ENCODE measurements at regions not wholly inside any gene's neighbourhood (a gene's known extent, or its start where the extent isn't known, plus 50 kb on each side); places are given as distances from the start of the nearest gene placed in this dataset.

DNA sequence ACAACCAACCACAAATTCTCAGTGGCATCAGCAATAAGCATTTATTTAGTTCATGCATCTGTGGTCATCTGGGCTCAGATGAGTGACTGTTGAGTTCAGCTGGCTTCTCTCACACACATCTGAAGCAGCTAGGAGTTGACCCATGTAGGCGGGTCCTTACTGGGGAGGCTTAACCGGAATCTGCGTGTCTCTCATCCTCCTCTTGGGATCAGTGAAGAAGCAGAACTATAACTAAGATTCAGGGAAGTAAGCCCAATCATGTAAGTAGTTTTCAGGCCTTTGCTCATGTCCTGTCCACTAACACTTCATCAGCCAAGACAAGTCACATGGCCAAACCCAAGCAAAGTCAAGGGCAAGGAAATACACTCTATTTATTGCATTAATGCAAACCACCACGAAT lies 236.2 kb downstream of the C11orf87 start:
- TF ChIP-seq, protein P1, sequence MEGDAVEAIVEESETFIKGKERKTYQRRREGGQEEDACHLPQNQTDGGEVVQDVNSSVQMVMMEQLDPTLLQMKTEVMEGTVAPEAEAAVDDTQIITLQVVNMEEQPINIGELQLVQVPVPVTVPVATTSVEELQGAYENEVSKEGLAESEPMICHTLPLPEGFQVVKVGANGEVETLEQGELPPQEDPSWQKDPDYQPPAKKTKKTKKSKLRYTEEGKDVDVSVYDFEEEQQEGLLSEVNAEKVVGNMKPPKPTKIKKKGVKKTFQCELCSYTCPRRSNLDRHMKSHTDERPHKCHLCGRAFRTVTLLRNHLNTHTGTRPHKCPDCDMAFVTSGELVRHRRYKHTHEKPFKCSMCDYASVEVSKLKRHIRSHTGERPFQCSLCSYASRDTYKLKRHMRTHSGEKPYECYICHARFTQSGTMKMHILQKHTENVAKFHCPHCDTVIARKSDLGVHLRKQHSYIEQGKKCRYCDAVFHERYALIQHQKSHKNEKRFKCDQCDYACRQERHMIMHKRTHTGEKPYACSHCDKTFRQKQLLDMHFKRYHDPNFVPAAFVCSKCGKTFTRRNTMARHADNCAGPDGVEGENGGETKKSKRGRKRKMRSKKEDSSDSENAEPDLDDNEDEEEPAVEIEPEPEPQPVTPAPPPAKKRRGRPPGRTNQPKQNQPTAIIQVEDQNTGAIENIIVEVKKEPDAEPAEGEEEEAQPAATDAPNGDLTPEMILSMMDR (IDR thresholded peaks at IDR 0.05), result no peak
- no peak for TF ChIP-seq POLR2AphosphoS5 (IDR thresholded peaks at IDR 0.05; ENCODE audit: low read depth, low read length)
- TF ChIP-seq, protein P2, sequence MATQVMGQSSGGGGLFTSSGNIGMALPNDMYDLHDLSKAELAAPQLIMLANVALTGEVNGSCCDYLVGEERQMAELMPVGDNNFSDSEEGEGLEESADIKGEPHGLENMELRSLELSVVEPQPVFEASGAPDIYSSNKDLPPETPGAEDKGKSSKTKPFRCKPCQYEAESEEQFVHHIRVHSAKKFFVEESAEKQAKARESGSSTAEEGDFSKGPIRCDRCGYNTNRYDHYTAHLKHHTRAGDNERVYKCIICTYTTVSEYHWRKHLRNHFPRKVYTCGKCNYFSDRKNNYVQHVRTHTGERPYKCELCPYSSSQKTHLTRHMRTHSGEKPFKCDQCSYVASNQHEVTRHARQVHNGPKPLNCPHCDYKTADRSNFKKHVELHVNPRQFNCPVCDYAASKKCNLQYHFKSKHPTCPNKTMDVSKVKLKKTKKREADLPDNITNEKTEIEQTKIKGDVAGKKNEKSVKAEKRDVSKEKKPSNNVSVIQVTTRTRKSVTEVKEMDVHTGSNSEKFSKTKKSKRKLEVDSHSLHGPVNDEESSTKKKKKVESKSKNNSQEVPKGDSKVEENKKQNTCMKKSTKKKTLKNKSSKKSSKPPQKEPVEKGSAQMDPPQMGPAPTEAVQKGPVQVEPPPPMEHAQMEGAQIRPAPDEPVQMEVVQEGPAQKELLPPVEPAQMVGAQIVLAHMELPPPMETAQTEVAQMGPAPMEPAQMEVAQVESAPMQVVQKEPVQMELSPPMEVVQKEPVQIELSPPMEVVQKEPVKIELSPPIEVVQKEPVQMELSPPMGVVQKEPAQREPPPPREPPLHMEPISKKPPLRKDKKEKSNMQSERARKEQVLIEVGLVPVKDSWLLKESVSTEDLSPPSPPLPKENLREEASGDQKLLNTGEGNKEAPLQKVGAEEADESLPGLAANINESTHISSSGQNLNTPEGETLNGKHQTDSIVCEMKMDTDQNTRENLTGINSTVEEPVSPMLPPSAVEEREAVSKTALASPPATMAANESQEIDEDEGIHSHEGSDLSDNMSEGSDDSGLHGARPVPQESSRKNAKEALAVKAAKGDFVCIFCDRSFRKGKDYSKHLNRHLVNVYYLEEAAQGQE (IDR thresholded peaks at IDR 0.05; ENCODE audit: insufficient read depth in 1 of 2, low read depth in 2 of 2, low read length in 1 of 2), result no peak
- no peak for TF ChIP-seq SIN3A (IDR thresholded peaks at IDR 0.05; ENCODE audit: borderline replicate concordance, insufficient read depth, low read depth, low read length)
- no peak for TF ChIP-seq TCF7L2 (IDR thresholded peaks at IDR 0.05; ENCODE audit: low read depth, low read length)

Measured in Panc1 (cell line).